HG03066 (cell line): ENCODE measurements at regions not wholly inside any gene's neighbourhood (a gene's known extent, or its start where the extent isn't known, plus 50 kb on each side); places are given as distances from the start of the nearest gene placed in this dataset.
"Not testable (repeated sequence)": the region's sequence is repeated elsewhere in the genome, so short reads cannot be mapped to it uniquely, and the experiment has no call there.

Source experiments
- ATAC-seq: cut with Tn5 transposase; IDR thresholded peaks from one replicate; pipeline ENCODE4 v1.9.1; 2021; ENCODE audit warnings: low read depth; ENCODE audit not compliant: unreplicated experiment

- ATAC-seq, result no peak
Measured at GRCh38 chr12:68984796-68985573, 52.0 kb upstream of the CPM start.

DNA sequence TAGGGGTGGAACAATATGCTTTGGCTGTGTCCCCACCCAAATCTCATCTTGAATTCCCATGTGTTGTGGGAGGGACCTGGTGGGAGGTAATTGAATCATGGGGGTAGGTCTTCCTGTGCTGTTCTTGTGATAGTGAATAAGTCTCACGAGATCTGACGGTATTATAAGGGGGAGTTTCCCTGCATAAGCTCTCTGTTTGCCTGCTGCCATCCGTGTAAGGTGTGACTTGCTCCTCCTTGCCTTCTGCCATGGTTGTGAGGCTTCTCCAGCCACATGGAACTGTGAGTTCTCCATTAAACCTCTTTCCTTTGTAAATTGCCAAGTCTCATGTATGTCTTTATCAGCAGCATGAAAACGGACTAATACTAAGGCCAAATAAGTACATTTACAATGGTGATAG is 64.6 kb upstream of the CPM start:
- ATAC-seq, result not testable (repeated sequence)

- ATAC-seq, result no peak
Measured at GRCh38 chr12:68998041-68998440, 65.1 kb upstream of the CPM start.

- ATAC-seq, result no peak
Measured at GRCh38 chr12:69000074-69000473, 67.1 kb upstream of the CPM start.

GRCh38 chr12:69000540-69001243 is 67.7 kb upstream of the CPM start:
- ATAC-seq, result no peak

DNA sequence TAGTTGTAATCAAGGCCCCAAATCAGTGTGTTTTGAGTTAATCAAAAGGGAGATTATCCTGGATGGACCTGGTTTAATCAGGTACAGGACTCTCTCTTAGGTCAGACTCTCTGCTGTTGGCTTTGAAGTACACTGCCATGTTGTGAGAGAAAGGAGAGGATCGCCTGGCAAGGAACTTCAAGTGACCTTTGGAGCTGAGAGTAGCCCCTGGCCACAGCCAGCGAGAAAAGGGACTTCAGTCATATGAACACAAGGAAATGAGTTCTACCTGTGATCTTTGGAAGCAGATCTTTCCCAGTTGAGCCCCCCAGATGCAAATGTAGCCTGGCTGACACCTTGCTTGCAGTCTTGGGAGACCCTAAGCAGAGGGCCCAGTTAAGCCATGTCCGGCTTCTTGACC is 68.3 kb upstream of the CPM start:
- no peak for ATAC-seq

GRCh38 chr12:69002969-69003368 is 70.0 kb upstream of the CPM start:
- no peak for ATAC-seq

DNA sequence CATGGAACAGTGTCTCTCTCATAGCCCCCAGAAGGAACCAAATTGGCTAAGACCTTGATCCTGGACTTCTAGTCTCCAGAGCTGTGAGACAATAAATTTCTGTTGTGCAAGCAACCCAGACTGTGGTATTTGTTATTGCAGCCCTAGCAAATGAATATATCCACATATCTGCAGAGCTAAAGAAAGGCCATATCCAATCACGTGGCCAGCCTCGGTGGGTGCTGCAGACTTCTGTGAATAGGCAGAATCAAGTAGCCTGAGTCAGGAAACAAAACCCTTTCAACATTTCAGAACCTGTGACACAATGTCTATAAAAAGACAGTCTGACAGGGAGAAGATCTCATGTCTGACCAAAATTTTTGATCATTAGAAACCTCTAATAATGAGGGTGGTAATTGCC is 71.0 kb upstream of the CPM start:
- no peak for ATAC-seq

- no peak for ATAC-seq
Measured at GRCh38 chr12:69007101-69007854, 74.3 kb upstream of the CPM start.

- no peak for ATAC-seq
Measured at GRCh38 chr12:69007855-69008351, 74.9 kb upstream of the CPM start.

- no peak for ATAC-seq
Measured at GRCh38 chr12:69008520-69008919, 75.5 kb upstream of the CPM start.

GRCh38 chr12:69014047-69014446 is 81.1 kb upstream of the CPM start:
- ATAC-seq, result no peak

DNA sequence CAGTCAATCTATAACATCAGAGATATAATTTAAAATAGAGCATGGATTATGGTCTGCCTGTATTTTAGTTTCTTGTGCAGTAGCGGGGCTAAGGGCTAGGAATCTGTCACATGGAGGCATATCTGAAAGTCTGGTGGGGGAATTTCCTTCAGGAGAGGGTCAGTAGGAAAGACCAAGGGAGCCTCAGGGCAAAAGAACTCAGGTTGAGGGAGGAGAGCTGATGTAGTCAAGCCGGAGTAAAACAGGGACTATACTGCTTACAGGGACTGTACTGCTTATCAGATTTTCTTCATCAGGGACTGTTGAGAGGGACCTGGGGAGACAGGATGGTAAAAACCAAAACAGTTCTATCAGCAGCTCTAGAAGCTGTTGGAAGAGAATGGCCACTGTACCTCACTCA is 82.0 kb upstream of the CPM start:
- ATAC-seq, result no peak

GRCh38 chr12:69015831-69016230 is 82.9 kb upstream of the CPM start:
- no peak for ATAC-seq

DNA sequence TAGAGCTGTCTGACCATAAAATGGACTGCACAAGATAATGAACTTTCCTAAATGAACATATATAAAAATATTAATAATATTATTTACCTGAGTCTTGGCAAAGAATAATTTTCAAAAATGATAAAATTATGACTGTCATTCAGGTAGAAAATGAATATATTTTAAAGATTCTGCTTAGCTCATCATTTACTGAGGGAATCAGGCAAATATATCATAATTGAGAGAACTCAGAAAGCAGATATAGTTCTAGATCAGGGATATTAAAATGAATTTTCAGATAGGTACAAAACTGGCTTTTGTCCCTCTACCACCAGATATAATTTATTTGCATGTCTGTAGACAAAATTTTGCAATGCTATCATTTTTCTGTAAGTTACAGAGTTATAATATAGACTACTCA is 86.1 kb upstream of the CPM start:
- no peak for ATAC-seq

DNA sequence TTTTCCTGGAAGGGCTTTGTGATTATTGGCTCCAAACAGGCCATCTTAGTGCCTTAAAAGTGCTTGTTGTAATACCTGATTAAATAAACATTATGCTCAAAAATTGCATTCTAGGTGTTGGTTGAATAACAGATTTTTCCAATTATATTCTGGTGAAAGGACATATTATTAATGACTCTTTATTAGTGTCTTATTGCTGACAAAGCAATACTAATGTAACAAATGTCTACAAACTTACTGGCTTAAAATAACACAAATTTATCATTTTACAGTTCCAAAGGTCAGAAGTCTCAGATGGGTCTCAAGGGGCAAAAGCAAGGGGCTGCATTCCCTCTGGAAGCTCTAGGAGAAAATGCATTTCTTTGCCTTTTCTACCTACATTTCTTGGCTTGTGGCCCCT is 86.9 kb upstream of the CPM start:
- ATAC-seq, result no peak

DNA sequence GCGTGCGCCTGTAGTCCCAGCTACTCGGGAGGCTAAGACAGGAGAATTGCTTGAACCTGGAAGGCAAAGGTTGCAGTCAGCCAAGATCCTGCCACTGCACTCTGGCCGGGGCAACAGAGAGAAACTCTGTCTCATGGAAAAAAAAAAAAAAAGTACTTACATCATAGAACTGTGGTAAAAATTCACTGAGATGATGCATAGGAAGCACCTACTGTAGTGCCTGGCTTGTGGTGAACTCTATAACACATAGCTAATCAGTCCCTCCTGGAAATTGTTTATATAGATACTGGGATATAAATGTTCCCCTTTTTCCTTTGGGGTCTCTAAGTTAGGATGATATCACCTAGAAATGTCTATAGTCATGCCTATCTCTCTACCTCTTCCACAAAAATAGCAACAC is 89.7 kb upstream of the CPM start:
- ATAC-seq, result no peak

DNA sequence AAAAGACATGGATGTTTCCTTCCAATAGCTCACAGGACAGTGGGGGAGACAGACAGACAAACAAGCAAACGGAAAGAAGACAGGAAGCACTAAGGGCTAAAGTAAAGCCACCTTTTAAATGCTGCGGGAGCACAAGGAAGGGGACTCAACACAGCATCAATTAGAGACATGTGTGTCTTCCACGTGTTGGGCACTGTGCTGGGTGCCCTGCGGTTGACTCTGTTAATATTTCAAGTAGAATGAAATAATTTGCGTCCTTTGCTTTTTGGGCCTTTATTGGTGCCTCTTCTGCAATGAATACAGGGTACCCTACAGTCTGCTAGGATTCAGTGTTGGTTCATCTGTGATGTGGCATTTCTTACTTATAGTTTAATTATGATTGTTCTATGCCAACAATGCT is 90.9 kb upstream of the CPM start:
- no peak for ATAC-seq

GRCh38 chr12:69024413-69024812 is 91.4 kb upstream of the CPM start:
- no peak for ATAC-seq

GRCh38 chr12:69024907-69025306 is 91.9 kb upstream of the CPM start:
- no peak for ATAC-seq

- ATAC-seq, result no peak
Measured at GRCh38 chr12:69026336-69026735, 93.4 kb upstream of the CPM start.
